Smooth muscle cell (in vitro differentiated cells): ENCODE measurements at regions not wholly inside any gene's neighbourhood (a gene's known extent, or its start where the extent isn't known, plus 50 kb on each side); places are given as distances from the start of the nearest gene placed in this dataset.

Experiments
- DNase-seq: peaks from one replicate; lab custom pipeline; 2025; ENCODE audit not compliant: unreplicated experiment; lab: John Stamatoyannopoulos, UW
- H2AFZ ChIP-seq: fragments of 200-600 bp; sonication (generic); 2 replicates; pipeline ENCODE4 v1.6.0; 2016; ENCODE audit warnings: antibody characterized with exemption, low read depth, mild to moderate bottlenecking
- H3F3A ChIP-seq: fragments of 200-600 bp; sonication (generic); 2 replicates; pipeline ENCODE4 v1.6.0; 2017; ENCODE audit warnings: antibody characterized with exemption, low read depth
- H3K27ac ChIP-seq: fragments of 200-600 bp; sonication (generic); 2 replicates; pipeline ENCODE4 v1.5.1; 2016; ENCODE audit warnings: low read depth, mild to moderate bottlenecking
- H3K27me3 ChIP-seq: fragments of 200-600 bp; sonication (generic); 2 replicates; pipeline ENCODE4 v1.6.1; 2016; ENCODE audit warnings: low read depth, mild to moderate bottlenecking
- H3K36me3 ChIP-seq: fragments of 200-600 bp; sonication (generic); 2 replicates; pipeline ENCODE4 v1.5.1; 2016; ENCODE audit warnings: low read depth
- H3K4me1 ChIP-seq: fragments of 200-600 bp; sonication (generic); 2 replicates; pipeline ENCODE4 v1.5.1; 2016; ENCODE audit warnings: low read depth
- H3K4me2 ChIP-seq: fragments of 200-600 bp; sonication (generic); 2 replicates; pipeline ENCODE4 v1.6.0; 2016; ENCODE audit warnings: mild to moderate bottlenecking
- H3K4me3 ChIP-seq: fragments of 200-600 bp; sonication (generic); 2 replicates; pipeline ENCODE4 v1.5.1; 2016; ENCODE audit warnings: mild to moderate bottlenecking
- H3K79me2 ChIP-seq: fragments of 200-600 bp; sonication (generic); 2 replicates; pipeline ENCODE4 v1.6.0; 2016; ENCODE audit warnings: low read depth, mild to moderate bottlenecking
- H3K9ac ChIP-seq: fragments of 200-600 bp; sonication (generic); 2 replicates; pipeline ENCODE4 v1.6.0; 2016; ENCODE audit warnings: low read depth
- H3K9me3 ChIP-seq: fragments of 200-600 bp; sonication (generic); replicated peaks from 2 replicates; pipeline ENCODE4 v1.5.1; 2016; ENCODE audit warnings: low read depth
- H4K20me1 ChIP-seq: fragments of 200-600 bp; sonication (generic); 2 replicates; pipeline ENCODE4 v1.6.0; 2016; ENCODE audit warnings: low read depth
- WGBS: methylation state at CpG from one replicate; pipeline ENCODE4 v1.1.7; 2016; ENCODE audit warnings: low lambda C conversion rate; 5-methylcytosine and 5-hydroxymethylcytosine counted together
- TF ChIP-seq, protein P1 (sequence below): fragments of 200-600 bp; sonication (generic); IDR thresholded peaks from 2 replicates; pipeline ENCODE4 v1.5.1; 2017; ENCODE audit warnings: borderline replicate concordance, mild to moderate bottlenecking, antibody characterized with exemption; ENCODE audit not compliant: insufficient read depth, poor library complexity, severe bottlenecking

DNA sequence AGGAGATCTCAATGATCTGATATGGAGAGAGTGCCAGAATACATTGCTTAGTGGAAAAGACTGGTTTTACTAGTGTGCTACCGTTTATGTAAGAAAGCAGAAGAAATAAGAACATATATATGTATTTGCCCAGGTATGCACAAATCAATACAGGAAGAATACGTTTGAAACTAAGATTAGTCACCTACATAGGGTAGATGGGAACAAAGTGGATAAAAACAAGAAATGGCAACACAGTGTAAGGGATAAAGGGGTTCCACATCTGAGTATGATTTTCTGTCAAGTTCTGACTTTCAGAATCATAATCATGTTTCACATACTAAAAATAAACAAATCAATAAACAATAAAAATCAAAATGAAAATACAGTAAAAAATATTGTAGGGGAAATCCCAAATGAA lies 148.6 kb upstream of the NAMPT start:
- Histone ChIP-seq H3F3A (no peaks in the 10 kb centered on the region), H3K27me3 (no peaks in the 10 kb centered on the region), H3K9ac (no peak overlapping the region), H3K4me3 (no peak overlapping the region), H4K20me1 (no peaks in the 10 kb centered on the region), H3K79me2 (no peaks in the 10 kb centered on the region), H3K4me2 (no peak overlapping the region), H3K9me3 (no peaks in the 10 kb centered on the region), H3K4me1 (no peaks in the 10 kb centered on the region), H3K27ac (no peak overlapping the region), H3K36me3 (no peaks in the 10 kb centered on the region), H2AFZ (no peak overlapping the region)
- DNase-seq: no peak
- 93% methylated on average over 2 of the region's 2 CpGs for WGBS
- TF ChIP-seq, protein P1, sequence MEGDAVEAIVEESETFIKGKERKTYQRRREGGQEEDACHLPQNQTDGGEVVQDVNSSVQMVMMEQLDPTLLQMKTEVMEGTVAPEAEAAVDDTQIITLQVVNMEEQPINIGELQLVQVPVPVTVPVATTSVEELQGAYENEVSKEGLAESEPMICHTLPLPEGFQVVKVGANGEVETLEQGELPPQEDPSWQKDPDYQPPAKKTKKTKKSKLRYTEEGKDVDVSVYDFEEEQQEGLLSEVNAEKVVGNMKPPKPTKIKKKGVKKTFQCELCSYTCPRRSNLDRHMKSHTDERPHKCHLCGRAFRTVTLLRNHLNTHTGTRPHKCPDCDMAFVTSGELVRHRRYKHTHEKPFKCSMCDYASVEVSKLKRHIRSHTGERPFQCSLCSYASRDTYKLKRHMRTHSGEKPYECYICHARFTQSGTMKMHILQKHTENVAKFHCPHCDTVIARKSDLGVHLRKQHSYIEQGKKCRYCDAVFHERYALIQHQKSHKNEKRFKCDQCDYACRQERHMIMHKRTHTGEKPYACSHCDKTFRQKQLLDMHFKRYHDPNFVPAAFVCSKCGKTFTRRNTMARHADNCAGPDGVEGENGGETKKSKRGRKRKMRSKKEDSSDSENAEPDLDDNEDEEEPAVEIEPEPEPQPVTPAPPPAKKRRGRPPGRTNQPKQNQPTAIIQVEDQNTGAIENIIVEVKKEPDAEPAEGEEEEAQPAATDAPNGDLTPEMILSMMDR: no peak

DNA sequence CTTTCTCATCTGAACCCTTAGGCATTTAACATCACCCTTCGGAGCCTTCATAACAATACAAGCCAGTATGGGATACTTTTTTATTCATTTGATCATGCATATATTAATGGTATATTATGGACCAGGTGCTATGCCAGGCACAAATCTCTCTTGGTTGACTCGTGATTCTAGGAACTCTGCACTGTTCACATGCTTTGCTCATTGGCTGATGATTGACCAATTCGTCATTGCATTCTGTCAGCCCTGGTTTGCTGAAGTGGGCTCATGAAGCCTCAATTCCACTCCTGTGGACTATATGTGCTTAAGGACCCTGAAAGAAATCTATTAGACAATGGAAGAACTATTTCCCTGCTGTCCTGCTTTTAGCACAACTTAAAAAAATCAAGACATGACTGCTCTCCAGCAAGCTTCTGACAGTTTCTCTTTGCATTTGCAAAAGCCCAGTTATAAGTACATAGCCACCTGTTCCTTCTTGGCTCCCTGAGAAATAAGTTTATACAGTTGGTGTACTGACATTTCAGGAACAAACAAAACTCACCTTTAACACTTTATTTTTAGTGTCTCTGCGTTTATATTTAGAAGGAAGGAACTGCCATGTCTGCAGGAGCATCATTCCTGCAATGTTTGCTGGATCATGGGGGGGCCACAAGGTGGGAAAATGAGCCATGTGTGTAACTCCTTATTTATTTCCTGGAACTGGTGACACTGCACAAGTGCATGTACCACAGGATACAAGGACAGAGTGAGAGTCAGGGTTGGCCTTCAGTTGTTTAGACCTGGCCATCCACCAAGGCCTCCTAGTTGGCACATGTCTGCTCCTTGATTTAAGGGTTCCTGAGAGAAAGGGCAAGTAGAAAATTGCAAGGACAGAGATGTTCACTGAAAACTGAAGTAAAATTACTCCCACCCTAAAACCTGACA lies 146.0 kb upstream of the NAMPT start:
- Histone ChIP-seq H2AFZ (no peak overlapping the region), H3K4me3 (no peak overlapping the region), H3K79me2 (no peaks in the 10 kb centered on the region), H3K36me3 (no peaks in the 10 kb centered on the region), H3K4me1 (no peaks in the 10 kb centered on the region), H3K9me3 (no peaks in the 10 kb centered on the region), H3K4me2 (no peak overlapping the region), H3F3A (no peaks in the 10 kb centered on the region), H3K27ac (no peak overlapping the region), H3K27me3 (no peaks in the 10 kb centered on the region), H3K9ac (no peak overlapping the region), H4K20me1 (no peaks in the 10 kb centered on the region)
- WGBS: 90% methylated on average over 4 of the region's 4 CpGs
- no peak for DNase-seq
- TF ChIP-seq, protein P1: no peak

DNA sequence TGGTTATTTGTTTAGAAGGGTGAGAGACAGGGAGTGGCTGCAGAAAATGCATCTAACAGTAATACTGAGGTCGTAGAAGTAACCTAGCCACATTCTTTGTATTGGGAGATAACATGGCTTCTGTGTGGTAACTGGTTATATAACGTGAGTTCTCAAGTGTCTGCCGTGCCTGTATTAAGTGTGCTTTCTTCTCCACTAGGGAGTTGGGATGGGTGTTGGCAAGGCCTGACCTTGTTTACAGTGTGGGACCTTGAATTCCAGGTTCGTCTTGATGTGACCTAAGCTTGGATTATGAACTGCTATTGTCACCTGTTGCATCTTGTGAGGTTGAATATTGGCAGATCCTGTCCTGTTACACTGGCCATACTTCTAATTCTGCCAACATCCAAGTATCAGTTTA lies 145.3 kb upstream of the NAMPT start:
- no peak overlapping the region for H2AFZ ChIP-seq
- H3K27ac ChIP-seq: no peak overlapping the region
- no peak for DNase-seq
- no peaks in the 10 kb centered on the region for H3K79me2 ChIP-seq
- H3K4me2 ChIP-seq: no peak overlapping the region
- H3K4me3 ChIP-seq: no peak overlapping the region
- no peaks in the 10 kb centered on the region for H3F3A ChIP-seq
- H4K20me1 ChIP-seq: no peaks in the 10 kb centered on the region
- 79% methylated on average over 4 of the region's 4 CpGs for WGBS
- TF ChIP-seq, protein P1: no peak
- H3K27me3 ChIP-seq: no peaks in the 10 kb centered on the region
- H3K4me1 ChIP-seq: no peaks in the 10 kb centered on the region
- no peaks in the 10 kb centered on the region for H3K36me3 ChIP-seq
- no peak overlapping the region for H3K9ac ChIP-seq
- no peaks in the 10 kb centered on the region for H3K9me3 ChIP-seq

DNA sequence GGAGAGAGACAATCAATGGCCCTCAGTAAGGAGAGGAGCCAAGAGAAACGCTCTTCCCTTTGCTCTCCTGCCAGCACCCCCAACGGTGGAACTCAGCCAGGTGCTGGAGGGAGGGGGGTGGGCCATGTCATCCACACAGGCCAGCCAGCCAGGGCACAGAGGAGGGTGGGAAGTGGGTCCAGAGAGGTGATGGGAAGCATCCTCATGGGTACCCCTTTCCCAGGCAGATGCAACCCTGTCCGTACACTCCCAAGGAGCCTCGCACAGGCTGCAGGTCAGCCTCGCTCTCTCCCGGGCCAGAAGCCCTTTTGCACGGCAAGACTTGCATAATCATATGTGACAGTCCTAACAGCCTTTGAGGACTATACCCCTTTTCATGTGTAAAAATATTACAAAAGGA lies 142.0 kb upstream of the NAMPT start:
- Histone ChIP-seq H3K27ac (no peak overlapping the region), H3K9ac (no peak overlapping the region), H3K4me2 (no peak overlapping the region), H3K79me2 (no peaks in the 10 kb centered on the region), H3K4me1 (peaks cover 6% of the 10 kb centered on the region), H3K4me3 (no peak overlapping the region), H3F3A (peaks cover 9% of the 10 kb centered on the region), H3K9me3 (no peaks in the 10 kb centered on the region), H3K36me3 (no peaks in the 10 kb centered on the region), H3K27me3 (no peaks in the 10 kb centered on the region), H2AFZ (no peak overlapping the region), H4K20me1 (no peaks in the 10 kb centered on the region)
- TF ChIP-seq, protein P1: no peak
- no peak for DNase-seq
- 93% methylated on average over 7 of the region's 7 CpGs for WGBS
